H7 (cell line): ENCODE measurements at regions not wholly inside any gene's neighbourhood (a gene's known extent, or its start where the extent isn't known, plus 50 kb on each side); places are given as distances from the start of the nearest gene placed in this dataset.

Experiments
- DNase-seq: peaks from one replicate; pipeline ENCODE4 v3.0.0; 2012
- H3K27me3 ChIP-seq: 2 replicates; pipeline ENCODE4 v1.6.0; 2011; ENCODE audit warnings: mild to moderate bottlenecking, low read length; ENCODE audit not compliant: control insufficient read depth, insufficient read depth
- H3K36me3 ChIP-seq: replicated peaks from 2 replicates; pipeline ENCODE4 v1.5.1; 2011; ENCODE audit warnings: low read length; ENCODE audit not compliant: control insufficient read depth, insufficient read depth
- H3K4me3 ChIP-seq: 2 replicates; pipeline ENCODE4 v1.5.1; 2011; ENCODE audit warnings: low read depth, mild to moderate bottlenecking, control low read depth, low read length, moderate library complexity; ENCODE audit not compliant: insufficient read depth

DNA sequence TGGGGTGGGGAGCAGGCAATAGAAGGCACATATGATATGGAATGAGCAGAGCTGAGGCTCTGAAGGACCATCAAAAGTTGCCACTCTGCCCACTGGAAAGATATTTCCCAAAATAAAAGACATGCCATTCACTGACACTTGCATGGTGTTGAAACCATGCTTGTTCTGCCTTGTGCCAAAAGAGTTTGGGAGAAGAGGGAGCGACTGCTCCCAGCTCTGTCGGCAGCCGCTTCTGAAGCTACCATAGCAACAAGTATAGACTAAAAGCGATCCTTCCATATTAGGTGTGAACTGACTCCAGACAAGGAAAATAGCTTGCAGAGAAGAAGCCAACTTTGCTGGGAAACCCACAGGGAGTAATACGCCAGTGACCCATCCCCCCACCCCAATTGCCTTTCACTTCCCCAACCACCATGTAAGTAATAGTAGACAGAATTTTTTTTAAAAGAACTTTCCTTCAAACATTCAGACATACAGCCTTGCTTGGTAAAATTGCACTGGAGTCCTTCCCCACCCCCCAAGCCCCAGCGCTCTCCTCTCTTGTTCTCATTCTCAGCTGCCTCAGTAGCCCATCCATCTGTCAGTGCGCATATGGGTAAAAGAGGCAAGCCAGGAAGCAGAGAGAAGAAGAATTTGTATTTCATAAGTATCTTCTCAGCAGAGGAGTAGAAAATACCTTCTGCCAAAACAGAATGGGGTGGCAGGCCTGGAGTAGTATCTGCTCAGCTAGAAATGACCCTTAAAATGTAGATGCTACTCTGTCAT is 263.7 kb downstream of the OMA1 start:
- no peak overlapping the region for H3K4me3 ChIP-seq
- no peaks in the 10 kb centered on the region for H3K27me3 ChIP-seq
- H3K36me3 ChIP-seq, result no peaks in the 10 kb centered on the region
- no peak for DNase-seq

DNA sequence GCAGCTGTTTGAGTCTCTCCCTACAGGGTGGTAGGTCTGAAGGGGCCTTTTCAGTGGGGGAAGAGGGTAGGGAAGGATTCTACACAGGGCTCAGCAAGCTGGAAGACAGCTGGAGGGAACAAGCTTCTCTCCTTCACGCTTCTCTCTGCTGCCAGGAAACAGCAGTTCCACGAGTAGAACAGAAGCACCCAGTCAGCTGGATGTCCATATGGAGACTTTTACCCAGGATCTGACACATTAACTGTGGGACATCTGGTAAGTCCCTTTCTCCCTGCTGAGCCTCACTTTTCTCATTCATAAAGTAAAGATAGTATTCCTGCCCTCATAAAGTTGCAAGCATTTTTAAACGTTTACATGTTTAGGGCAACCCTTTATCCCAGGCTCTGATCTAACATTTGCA is 280.3 kb downstream of the OMA1 start:
- H3K36me3 ChIP-seq, result no peaks in the 10 kb centered on the region
- no peak overlapping the region for H3K4me3 ChIP-seq
- H3K27me3 ChIP-seq, result no peaks in the 10 kb centered on the region
- DNase-seq, result no peak

DNA sequence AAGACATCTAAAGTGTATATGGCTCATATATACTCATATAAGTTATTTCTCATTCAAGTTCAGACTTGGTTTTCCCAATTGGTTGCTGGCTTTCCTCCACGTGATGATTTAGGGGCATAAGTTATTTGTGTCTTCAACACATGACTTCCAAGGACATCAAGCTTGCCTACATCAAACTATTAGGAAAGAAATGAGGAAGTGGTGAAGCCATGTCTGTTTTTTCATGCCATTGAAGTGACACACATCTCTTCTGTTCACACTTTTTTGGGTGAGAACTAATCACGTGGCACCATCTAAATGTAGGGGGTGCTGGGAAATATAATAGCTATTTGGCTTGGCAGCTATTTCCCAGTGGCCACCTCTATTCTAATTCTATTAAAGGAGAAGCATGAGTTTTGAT is 282.1 kb downstream of the OMA1 start:
- H3K27me3 ChIP-seq, result no peaks in the 10 kb centered on the region

DNA sequence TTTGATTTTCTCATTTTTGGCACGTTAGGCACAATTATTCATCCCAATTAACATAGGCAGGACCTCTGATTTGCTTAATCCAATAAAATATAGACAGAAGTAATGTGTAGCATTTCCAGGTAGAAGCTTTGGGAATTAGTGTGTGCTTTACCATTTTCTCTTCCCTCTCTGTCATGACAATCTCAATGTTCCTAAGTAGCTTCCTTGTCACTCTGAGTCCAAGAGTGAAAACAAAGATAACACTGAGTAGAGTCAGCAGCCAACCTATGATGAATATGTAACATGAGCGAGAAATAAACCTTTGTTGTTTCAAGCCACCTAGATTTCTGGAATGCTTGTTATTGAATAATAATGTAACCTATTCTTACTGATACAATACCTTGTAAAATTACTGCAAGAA is 283.8 kb downstream of the OMA1 start:
- Histone ChIP-seq H3K4me3 (no peak overlapping the region), H3K36me3 (no peaks in the 10 kb centered on the region), H3K27me3 (no peaks in the 10 kb centered on the region)
- DNase-seq, result no peak

More for the DNA sequence above, 282.1 kb downstream of the OMA1 start:
- Histone ChIP-seq H3K4me3 (no peak overlapping the region), H3K36me3 (no peaks in the 10 kb centered on the region)
- no peak for DNase-seq

DNA sequence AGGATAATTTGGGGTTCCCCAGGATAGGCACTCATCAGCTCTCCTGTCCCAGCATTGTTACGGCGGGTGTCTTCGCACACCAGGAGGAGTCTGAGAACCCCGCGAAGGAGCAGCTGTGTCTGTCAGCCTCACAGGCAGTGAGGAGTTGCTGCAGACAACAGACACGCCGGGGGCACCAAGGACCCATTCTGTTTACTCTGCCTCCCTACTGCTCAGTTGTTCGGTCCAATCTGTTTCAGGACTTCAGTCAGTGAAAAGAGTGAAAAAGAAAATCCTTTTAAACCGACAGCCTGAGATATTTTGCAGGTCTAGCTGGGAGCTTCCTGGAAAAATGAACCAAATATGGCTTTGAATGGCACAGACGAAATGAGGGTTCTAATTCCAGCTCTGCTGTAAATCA is 288.4 kb downstream of the OMA1 start:
- Histone ChIP-seq H3K27me3 (no peaks in the 10 kb centered on the region), H3K4me3 (no peak overlapping the region), H3K36me3 (no peaks in the 10 kb centered on the region)
- no peak for DNase-seq

DNA sequence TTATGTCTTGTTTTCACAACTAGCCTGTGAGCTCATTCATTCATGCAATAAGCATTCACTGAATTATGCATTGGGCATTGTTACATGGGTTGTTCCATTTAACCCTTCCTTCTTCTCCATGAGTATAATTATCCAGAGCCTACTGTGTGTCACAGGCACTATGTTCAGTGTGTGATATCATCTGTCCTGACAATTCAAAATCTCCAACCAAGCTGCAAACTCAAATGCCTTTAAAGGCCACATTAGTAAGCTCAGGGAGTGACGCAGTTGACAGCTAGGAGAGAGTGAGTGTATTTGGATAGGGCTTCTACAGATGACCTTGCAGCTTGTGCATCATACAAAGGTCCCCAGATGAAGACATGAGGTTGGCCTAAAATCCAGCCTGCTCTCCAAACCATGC is 289.5 kb downstream of the OMA1 start:
- Histone ChIP-seq H3K4me3 (no peak overlapping the region), H3K27me3 (no peaks in the 10 kb centered on the region; the same call in 1 of the 2 replicates), H3K36me3 (no peaks in the 10 kb centered on the region)
- DNase-seq, result no peak

DNA sequence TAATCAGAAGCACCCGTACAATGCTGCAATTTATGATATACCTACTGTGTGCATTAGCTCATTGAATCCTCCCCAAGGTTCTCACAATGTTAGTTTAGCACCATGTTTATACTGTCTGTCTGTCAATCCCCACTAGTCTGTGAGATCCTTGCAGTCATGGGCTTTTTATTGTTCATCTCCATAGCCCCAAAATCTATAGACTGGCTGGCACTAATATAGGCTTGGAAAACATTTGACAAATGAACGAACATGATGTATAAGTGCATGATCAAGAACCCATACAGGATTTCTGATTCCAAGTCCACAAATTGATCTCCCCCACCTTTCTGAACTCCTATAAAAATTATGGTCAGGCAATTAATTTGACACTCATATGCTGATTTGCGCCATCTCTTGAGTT is 290.0 kb downstream of the OMA1 start:
- H3K36me3 ChIP-seq, result no peaks in the 10 kb centered on the region
- H3K27me3 ChIP-seq, result no peaks in the 10 kb centered on the region; the same call in 1 of the 2 replicates
- H3K4me3 ChIP-seq, result no peak overlapping the region
- no peak for DNase-seq

DNA sequence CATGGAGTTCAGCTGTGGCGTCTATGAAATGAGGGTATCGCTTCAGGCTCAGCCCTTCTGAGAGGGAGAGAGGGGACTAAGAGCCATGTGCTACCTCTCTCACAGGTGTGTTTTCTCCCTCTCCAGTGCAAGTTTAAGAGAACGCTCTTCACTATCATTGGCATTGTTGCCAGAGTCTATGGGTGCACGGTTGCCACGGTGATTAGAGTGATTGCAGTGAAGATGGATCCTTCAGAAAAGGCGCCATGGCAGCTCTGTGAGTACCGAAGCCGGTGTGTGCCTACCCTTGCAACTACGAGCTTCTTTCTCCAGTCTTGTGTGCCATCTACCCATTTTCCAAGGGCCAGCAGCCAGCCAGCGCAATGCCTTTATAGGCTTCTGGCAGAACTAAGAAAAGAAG is 290.5 kb downstream of the OMA1 start:
- H3K27me3 ChIP-seq, result no peaks in the 10 kb centered on the region; the same call in 1 of the 2 replicates
- no peaks in the 10 kb centered on the region for H3K36me3 ChIP-seq
- H3K4me3 ChIP-seq, result no peak overlapping the region
- no peak for DNase-seq

DNA sequence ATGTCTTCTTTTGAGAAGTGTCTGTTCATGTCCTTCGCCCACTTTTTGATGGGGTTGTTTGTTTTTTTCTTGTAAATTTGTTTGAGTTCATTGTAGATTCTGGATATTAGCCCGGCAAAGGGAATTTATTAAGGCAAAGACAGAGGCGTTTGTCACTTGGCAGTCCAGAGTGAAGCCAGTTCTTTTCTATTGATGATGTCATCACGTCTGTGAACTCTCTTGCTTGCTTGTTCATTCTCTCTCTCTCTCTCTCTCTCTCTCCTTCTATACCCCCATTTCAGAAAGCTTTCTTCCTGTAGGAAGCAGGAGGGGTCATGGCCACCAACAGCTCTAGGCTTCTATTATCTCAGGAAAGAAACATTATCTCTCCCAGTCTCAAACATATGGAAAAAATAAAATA is 291.3 kb downstream of the OMA1 start:
- no peaks in the 10 kb centered on the region for H3K36me3 ChIP-seq
- H3K27me3 ChIP-seq, result peaks cover 6% of the 10 kb centered on the region
- no peak for DNase-seq
- no peak overlapping the region for H3K4me3 ChIP-seq

DNA sequence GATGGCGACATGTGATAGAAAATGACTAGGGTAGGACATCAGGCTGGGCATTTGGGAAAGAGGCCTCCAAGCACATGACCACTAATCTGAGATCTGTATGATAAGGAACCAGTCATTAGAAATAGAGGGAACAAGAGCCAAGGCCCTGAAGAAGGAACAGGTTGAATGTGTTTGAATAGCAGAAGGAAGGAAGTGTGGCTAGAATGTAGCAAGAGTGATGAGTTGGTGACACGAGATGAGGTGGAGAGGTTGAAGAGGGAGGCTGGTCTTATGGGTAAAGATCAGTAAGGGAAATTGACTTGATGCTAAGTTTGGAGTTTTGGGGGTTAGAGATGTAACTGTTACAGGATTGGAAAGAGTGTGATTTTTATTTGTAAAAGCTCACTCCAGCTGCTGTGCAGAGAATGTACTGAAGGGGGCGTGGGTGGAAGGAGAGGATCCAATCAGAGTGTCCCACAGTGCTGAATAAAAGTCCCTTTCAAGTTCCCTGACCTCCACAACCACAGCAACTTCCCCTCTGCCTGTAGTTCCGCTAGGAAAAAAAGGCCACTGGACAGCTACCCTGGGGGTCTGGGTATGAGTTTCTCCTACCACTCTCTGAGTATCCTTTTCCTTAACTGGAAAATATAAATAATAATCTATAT is 295.0 kb downstream of the OMA1 start:
- no peaks in the 10 kb centered on the region for H3K36me3 ChIP-seq
- H3K27me3 ChIP-seq, result peaks cover 35% of the 10 kb centered on the region
- DNase-seq, result peak; percentile 63
- no peak overlapping the region for H3K4me3 ChIP-seq

DNA sequence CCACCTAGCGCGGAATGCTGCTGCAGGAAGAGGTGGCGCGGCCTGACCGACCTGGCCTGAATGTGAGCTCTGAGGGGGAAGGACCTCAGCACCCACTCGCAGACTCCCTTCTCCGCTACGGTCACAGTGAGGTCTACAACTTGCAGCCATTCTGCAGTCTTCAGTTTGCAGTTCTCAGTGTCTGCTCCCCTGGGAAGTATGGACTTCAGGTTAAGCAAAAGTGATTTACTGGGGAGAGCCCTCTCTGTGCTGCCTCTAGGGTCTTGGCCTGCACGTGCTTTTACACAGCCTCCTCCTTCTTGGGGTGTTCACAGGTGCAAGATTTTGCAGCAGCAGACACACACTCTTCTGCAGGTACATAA is 296.0 kb downstream of the OMA1 start:
- DNase-seq, result no peak
- Histone ChIP-seq H3K36me3 (no peaks in the 10 kb centered on the region), H3K4me3 (peak overlapping the region; percentile 71), H3K27me3 (peaks cover 36% of the 10 kb centered on the region)

DNA sequence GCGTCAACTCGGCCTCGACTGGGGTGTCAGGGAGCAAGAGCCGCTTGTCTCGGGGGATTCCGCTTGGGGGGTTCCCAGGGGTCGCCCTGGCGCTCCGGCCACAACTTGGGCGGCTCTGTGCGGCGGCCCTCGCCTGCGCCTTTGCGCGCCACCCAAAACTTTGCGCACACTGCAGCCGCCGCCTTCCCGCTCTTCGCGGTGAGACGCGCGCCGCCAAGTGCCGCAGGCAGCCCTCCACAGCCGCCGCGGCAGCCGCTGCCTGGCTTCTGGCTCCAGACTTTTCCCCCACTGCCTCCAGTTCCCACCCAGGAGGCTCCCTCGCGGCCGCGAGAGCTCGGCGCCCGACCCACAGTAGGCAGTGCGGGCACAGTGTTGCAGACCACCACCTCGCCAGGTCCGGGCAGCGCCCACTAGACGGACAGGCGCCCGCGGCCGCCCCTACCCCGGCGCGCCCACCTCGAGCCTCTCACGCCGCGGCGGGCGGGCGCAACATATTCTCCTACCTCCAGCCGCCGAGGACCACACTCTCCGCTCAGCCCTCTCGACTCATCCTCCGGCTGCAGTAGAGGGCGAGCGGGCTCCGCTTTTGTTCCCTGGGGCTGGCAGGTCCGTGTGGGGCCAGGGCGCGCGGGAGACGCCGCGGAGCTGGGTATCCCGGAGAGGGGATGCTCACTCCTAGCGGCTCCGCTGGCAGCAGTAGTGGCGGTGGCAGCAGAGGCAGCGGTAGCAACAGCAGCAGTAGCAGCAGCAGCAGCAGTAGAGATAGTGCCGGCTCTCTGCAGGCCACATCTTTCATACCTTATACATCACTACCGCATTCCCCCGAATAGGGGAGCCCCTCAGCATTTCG is 296.6 kb downstream of the OMA1 start:
- peak overlapping the region; percentile 71 for H3K4me3 ChIP-seq
- no peaks in the 10 kb centered on the region for H3K36me3 ChIP-seq
- peak; percentile 76 for DNase-seq
- peaks cover 39% of the 10 kb centered on the region for H3K27me3 ChIP-seq

DNA sequence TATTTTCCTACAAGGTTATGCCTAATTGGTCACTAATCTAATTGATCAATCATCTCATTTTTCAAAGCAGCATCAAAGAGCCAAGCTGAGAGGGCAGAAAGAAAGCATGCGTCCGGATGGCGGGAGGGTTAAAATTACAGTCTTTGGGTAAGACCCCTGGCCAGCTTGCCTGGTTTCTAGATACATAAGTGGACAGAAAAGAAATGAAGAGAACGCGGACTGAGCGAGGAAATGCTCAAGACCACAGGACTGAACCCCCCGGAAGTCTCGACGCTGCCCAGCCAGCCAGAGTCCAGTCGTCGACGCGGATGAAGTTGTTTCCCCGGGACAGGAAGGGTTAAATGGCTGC is 297.2 kb downstream of the OMA1 start:
- DNase-seq, result no peak
- H3K4me3 ChIP-seq, result peak overlapping the region; percentile 71
- H3K36me3 ChIP-seq, result no peaks in the 10 kb centered on the region
- peaks cover 39% of the 10 kb centered on the region for H3K27me3 ChIP-seq

DNA sequence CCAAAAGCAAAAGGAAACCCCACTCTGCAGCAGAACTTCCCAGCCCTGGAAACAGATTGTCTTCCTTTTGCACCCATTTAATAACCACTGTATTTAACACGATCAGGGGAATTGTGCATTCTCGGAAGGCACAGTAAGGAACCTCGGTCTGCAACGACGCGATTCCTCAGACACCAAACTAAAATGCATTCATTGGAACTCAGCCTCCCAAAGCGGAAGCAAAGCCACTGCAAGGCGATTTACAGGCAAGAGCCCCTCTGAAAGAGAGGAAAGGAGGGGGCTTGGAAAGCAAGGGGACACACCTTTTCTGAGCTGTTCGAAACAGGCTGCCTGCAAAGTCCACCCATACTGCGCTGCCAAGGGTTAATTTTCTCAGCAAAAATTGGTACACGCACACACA is 297.7 kb downstream of the OMA1 start:
- Histone ChIP-seq H3K27me3 (peaks cover 39% of the 10 kb centered on the region), H3K36me3 (no peaks in the 10 kb centered on the region), H3K4me3 (peak overlapping the region; percentile 71; the same call in 1 of the 2 replicates)
- DNase-seq, result no peak

DNA sequence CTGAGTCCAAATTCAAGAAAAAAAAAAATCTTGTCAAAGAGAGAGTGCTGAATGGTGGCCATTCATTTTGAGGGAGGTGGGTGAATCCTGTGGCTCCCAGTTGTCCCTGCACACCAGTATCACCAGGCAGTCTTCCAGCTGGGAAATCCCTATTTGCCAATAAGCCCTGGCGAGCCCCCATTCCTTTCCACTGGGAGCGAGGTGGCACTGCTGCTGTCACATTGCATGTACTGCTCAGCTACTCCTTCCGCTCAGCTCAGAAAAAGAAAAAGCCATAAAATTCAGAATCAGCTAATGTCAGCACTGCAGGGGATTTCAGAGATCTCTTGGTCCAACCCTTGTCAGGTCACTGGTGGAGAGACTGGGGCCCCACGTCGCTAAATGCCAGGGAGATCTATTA is 298.5 kb downstream of the OMA1 start:
- Histone ChIP-seq H3K4me3 (no peak overlapping the region), H3K27me3 (peaks cover 39% of the 10 kb centered on the region), H3K36me3 (no peaks in the 10 kb centered on the region)
- DNase-seq, result no peak
